H1 (cell line): ENCODE measurements at regions not wholly inside any gene's neighbourhood (a gene's known extent, or its start where the extent isn't known, plus 50 kb on each side); places are given as distances from the start of the nearest gene placed in this dataset.

Experiments used
- CTCF ChIA-PET: fragments of 300-600 bp; sonication (Branson Sonifier 250); formaldehyde crosslinking; loops from one replicate; lab custom pipeline; 2021; ENCODE audit not compliant: partially characterized antibody; lab: Charles Lee
- POLR2A ChIA-PET: fragments of 300-600 bp; sonication (Branson Sonifier 250); formaldehyde crosslinking; loops from one replicate; lab custom pipeline; 2021; ENCODE audit warnings: inconsistent platforms; ENCODE audit not compliant: partially characterized antibody; lab: Charles Lee
- DNase-seq, 2 experiments: peaks; one replicate each; pipeline versions ENCODE4 v3.0.0 to v3.0.0-alpha.2; 2010 to 2022; ENCODE audit warnings: low spot score in 2 of 2, low read depth in 1 of 2, mixed read lengths in 1 of 2
- FAIRE-seq: peaks from 2 replicates; lab custom pipeline; 2011; peaks lifted over from hg19 to GRCh38; lab: Jason Lieb, UNC
- H2AFZ ChIP-seq: 2 replicates; pipeline ENCODE4 v1.8.1; 2012; ENCODE audit warnings: low read length, inconsistent platforms
- H2AK5ac ChIP-seq: 2 replicates; pipeline ENCODE4 v1.6.1; 2013; ENCODE audit warnings: low read depth, low read length
- H2BK120ac ChIP-seq: replicated peaks from 2 replicates; pipeline ENCODE3; 2013; ENCODE audit warnings: low read depth, low read length, inconsistent platforms
- H2BK12ac ChIP-seq: 2 replicates; pipeline ENCODE4 v1.6.1; 2013; ENCODE audit warnings: low read depth, low read length
- H2BK15ac ChIP-seq: 2 replicates; pipeline ENCODE4 v1.6.1; 2013; ENCODE audit warnings: low read length
- H2BK20ac ChIP-seq: 2 replicates; pipeline ENCODE4 v1.6.1; 2013; ENCODE audit warnings: low read length
- H2BK5ac ChIP-seq: 2 replicates; pipeline ENCODE4 v1.6.1; 2013; ENCODE audit warnings: low read depth, low read length
- H3K14ac ChIP-seq: 2 replicates; pipeline ENCODE4 v1.6.1; 2013; ENCODE audit warnings: inconsistent platforms; ENCODE audit not compliant: insufficient read length
- H3K18ac ChIP-seq: 2 replicates; pipeline ENCODE4 v1.6.1; 2013; ENCODE audit warnings: low read length; ENCODE audit errors: extremely low read depth
- H3K23ac ChIP-seq: 2 replicates; pipeline ENCODE4 v1.6.1; 2013; ENCODE audit warnings: inconsistent platforms; ENCODE audit not compliant: insufficient read length
- H3K23me2 ChIP-seq: 2 replicates; pipeline ENCODE4 v1.6.1; 2013; ENCODE audit warnings: low read depth, low read length
- H3K27ac ChIP-seq: 2 replicates; pipeline ENCODE4 v1.6.1; 2011; ENCODE audit warnings: low read depth, low read length, inconsistent platforms
- H3K27me3 ChIP-seq, 4 experiments: replicated peaks in 1 of 4; 1 replicate in 1 of 4; 2 replicates in 3 of 4; pipeline versions ENCODE4 v1.6.1 to v1.8.1; 2011 to 2013; ENCODE audit warnings: low read length in 3 of 4, mild to moderate bottlenecking in 3 of 4, inconsistent platforms in 2 of 4, mixed read lengths in 2 of 4, moderate library complexity in 1 of 4; ENCODE audit not compliant: control insufficient read depth in 3 of 4, insufficient read depth in 3 of 4; ENCODE audit errors: extremely low read depth in 1 of 4
- H3K36me3 ChIP-seq, 4 experiments: 2 replicates each; pipeline versions ENCODE4 v1.6.1 to v1.8.1; 2011 to 2013; ENCODE audit warnings: mild to moderate bottlenecking in 4 of 4, low read length in 3 of 4, moderate library complexity in 2 of 4, control low read depth in 1 of 4, inconsistent platforms in 1 of 4; ENCODE audit not compliant: insufficient read depth in 4 of 4, control insufficient read depth in 2 of 4
- H3K4ac ChIP-seq: replicated peaks from 2 replicates; pipeline ENCODE3; 2013; ENCODE audit warnings: low read length, low read depth, mixed read lengths, inconsistent platforms; ENCODE audit not compliant: insufficient read length
- H3K4me1 ChIP-seq, 4 experiments: replicated peaks in 1 of 4; 1 replicate in 1 of 4; 2 replicates in 3 of 4; pipeline versions ENCODE4 v1.6.1 to v1.8.1; 2011 to 2013; ENCODE audit warnings: low read length in 3 of 4, inconsistent platforms in 2 of 4, mixed read lengths in 1 of 4; ENCODE audit not compliant: insufficient read depth in 4 of 4, control insufficient read depth in 3 of 4
- H3K4me2 ChIP-seq, 2 experiments: 2 replicates each; pipeline versions ENCODE4 v1.6.1 to v1.8.1; 2011 to 2013; ENCODE audit warnings: low read depth in 2 of 2, low read length in 2 of 2, control low read depth in 1 of 2, inconsistent platforms in 1 of 2, mild to moderate bottlenecking in 1 of 2; ENCODE audit not compliant: insufficient read depth in 1 of 2
- H3K4me3 ChIP-seq, 4 experiments: fragments of 200-600, 300-600 bp in 1 of 4; sonication (generic), shearing (Covaris generic), sonication (Bioruptor Twin) in 1 of 4; 2 replicates each; pipeline versions ENCODE4 v1.5.1 to v1.8.1; 2011 to 2016; ENCODE audit warnings: low read length in 4 of 4, low read depth in 3 of 4, control low read depth in 2 of 4, inconsistent platforms in 2 of 4, mild to moderate bottlenecking in 2 of 4, mixed read lengths in 1 of 4, moderate library complexity in 1 of 4; ENCODE audit not compliant: insufficient read depth in 2 of 4; ENCODE audit errors: extremely low read depth in 1 of 4
- H3K56ac ChIP-seq: replicated peaks from 2 replicates; pipeline ENCODE3; 2013; ENCODE audit warnings: low read depth, mild to moderate bottlenecking, mixed read lengths, low read length, inconsistent platforms; ENCODE audit not compliant: insufficient read length
- H3K79me1 ChIP-seq: 2 replicates; pipeline ENCODE4 v1.6.1; 2013; ENCODE audit warnings: low read depth, low read length, control low read depth
- H3K79me2 ChIP-seq, 2 experiments: 2 replicates each; pipeline versions ENCODE4 v1.6.1 to v1.8.1; 2012 to 2013; ENCODE audit warnings: low read length in 2 of 2, mild to moderate bottlenecking in 2 of 2, inconsistent platforms in 1 of 2; ENCODE audit not compliant: insufficient read depth in 2 of 2, control insufficient read depth in 1 of 2
- H3K9ac ChIP-seq, 4 experiments: replicated peaks in 1 of 4; 1 replicate in 1 of 4; 2 replicates in 3 of 4; pipeline versions ENCODE4 v1.6.1 to v1.8.1; 2011 to 2013; ENCODE audit warnings: low read depth in 3 of 4, low read length in 3 of 4, control low read depth in 2 of 4, mild to moderate bottlenecking in 2 of 4, moderate library complexity in 2 of 4, inconsistent platforms in 1 of 4; ENCODE audit errors: extremely low read depth in 1 of 4
- H3K9me3 ChIP-seq, 2 experiments: 2 replicates each; pipeline versions ENCODE4 v1.6.1 to v1.8.1; 2012 to 2013; ENCODE audit warnings: mild to moderate bottlenecking in 2 of 2, moderate library complexity in 2 of 2, control low read depth in 1 of 2, inconsistent platforms in 1 of 2, low read depth in 1 of 2, low read length in 1 of 2, mixed read lengths in 1 of 2; ENCODE audit not compliant: insufficient read depth in 2 of 2
- H4K20me1 ChIP-seq, 2 experiments: replicated peaks in 1 of 2; 2 replicates each; pipeline versions ENCODE3 to v1.8.1; 2011 to 2013; ENCODE audit warnings: inconsistent platforms in 2 of 2, low read length in 2 of 2, mild to moderate bottlenecking in 1 of 2; ENCODE audit not compliant: insufficient read depth in 2 of 2, control insufficient read depth in 1 of 2
- H4K5ac ChIP-seq: 2 replicates; pipeline ENCODE4 v1.6.1; 2013; ENCODE audit warnings: low read length, low read depth, mixed read lengths, inconsistent platforms; ENCODE audit not compliant: insufficient read length
- H4K8ac ChIP-seq: 2 replicates; pipeline ENCODE4 v1.8.0; 2013; ENCODE audit warnings: mild to moderate bottlenecking, moderate library complexity, low read length, inconsistent platforms; ENCODE audit not compliant: insufficient read depth; ENCODE audit errors: extremely low read depth
- H4K91ac ChIP-seq: replicated peaks from 2 replicates; pipeline ENCODE3; 2013; ENCODE audit warnings: low read length, mixed read lengths, inconsistent platforms; ENCODE audit not compliant: insufficient read length
- SIX5 ChIP-seq: IDR thresholded peaks from 2 replicates; pipeline ENCODE4 v1.6.1; 2011; ENCODE audit warnings: mild to moderate bottlenecking, low read depth, low read length

DNA sequence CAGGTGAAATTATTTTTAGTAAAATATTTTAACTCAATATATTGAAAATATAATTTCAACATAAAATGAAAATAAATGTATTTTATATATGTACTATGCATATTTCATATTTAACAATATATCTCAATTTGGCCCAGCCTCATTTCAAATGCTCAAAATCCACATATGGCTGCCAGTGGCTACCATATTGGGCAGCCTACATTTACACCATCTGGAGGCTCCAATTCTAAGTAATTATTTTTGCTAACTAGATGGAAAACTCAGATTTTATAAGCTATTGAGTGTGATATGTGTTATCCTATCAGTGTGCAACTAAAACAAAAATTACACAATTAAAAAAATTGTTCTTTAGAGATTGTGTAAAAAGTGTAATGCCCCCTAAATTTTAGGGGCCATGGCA, 96.9 kb downstream of the SOX4 start:
- Histone ChIP-seq H4K91ac (no peak overlapping the region), H2BK20ac (no peak overlapping the region), H2BK12ac (no peak overlapping the region), H4K8ac (no peak overlapping the region), H3K4me1 (peaks cover 4 to 19% (median 9%) of the 10 kb centered on the region in 4 experiments; a peak in 5 of 7 replicates), H2AK5ac (no peak overlapping the region), H4K20me1 (peaks cover 0 to 3% of the 10 kb centered on the region in 2 experiments), H3K9me3 (peaks cover 9 to 16% of the 10 kb centered on the region in 2 experiments), H4K5ac (peak overlapping the region; percentile 68), H3K23ac (no peak overlapping the region), H3K56ac (no peak overlapping the region), H3K18ac (no peak overlapping the region), H3K36me3 (peaks cover 0 to 24% (median 12%) of the 10 kb centered on the region in 4 experiments; a peak in 5 of 8 replicates), H3K4me3 (no peak overlapping the region), H3K4me2 (no peak overlapping the region), H2BK120ac (no peak overlapping the region), H3K79me2 (peaks cover 18 to 86% of the 10 kb centered on the region in 2 experiments), H3K14ac (no peak overlapping the region), H2BK5ac (no peak overlapping the region), H2AFZ (no peak overlapping the region), H3K79me1 (peaks cover 3% of the 10 kb centered on the region), H3K23me2 (no peaks in the 10 kb centered on the region), H2BK15ac (no peak overlapping the region), H3K27ac (no peak overlapping the region), H3K4ac (no peak overlapping the region), H3K9ac (no peak overlapping the region), H3K27me3 (no peaks in the 10 kb centered on the region)
- ChIA-PET CTCF (interaction anchor here (0.6 to 1.7 kb wide), 4 partner anchors 25 to 92 kb away, joined by 3 read pairs; no protein-coding TSS in a partner anchor), POLR2A (interaction anchor here (0.6 to 1.7 kb wide), 6 partner anchors 10 to 252 kb away, joined by 3 to 6 read pairs (median 4); partner anchors contain the start of gene SOX4)
- TF ChIP-seq SIX5: no peak
- DNase-seq: no peak
- no peak for FAIRE-seq
